ENCODE measurements at regions not wholly inside any gene's neighbourhood (a gene's known extent, or its start where the extent isn't known, plus 50 kb on each side); places are given as distances from the start of the nearest gene placed in this dataset.
"Not testable (repeated sequence)": the region's sequence is repeated elsewhere in the genome, so short reads cannot be mapped to it uniquely, and the experiment has no call there.

DNA sequence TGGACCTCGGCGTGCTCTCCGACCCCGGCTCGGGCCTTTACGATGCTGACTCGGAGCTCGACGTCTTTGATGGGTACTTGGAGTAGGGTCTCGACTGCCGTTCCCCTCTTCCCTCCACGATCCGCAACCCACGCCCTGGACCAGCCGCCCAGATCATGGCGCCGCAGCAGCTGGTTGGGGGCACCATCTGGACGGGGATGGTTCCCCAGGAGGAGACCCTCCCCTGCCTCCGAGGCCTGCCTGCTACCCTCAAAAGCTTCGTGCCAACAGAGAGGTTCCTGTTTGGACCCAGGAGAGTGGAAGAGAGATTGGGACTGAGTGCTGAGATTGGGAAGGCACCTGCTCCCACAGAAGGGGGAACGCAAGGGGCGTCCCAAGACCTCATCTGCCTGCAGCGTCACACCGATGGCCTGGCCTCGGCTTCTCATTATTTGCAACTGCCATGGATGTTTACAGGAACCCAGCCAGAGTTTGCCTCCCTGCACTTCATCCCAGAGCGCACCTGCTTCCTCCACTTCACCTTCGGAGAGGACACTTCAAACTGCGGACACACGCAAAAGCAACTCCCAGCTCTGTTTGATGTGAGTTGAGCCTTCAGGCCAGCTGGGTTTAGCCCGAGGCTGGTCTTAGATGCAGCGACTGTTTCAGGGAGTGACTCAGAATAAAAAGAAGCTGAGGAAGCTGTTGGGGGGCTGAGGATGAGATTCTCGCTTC, 58.9 kb downstream of the GOLGA6L7 start:
- peak; percentile 7 for DNase-seq (ENCODE audit: low spot score)

DNA sequence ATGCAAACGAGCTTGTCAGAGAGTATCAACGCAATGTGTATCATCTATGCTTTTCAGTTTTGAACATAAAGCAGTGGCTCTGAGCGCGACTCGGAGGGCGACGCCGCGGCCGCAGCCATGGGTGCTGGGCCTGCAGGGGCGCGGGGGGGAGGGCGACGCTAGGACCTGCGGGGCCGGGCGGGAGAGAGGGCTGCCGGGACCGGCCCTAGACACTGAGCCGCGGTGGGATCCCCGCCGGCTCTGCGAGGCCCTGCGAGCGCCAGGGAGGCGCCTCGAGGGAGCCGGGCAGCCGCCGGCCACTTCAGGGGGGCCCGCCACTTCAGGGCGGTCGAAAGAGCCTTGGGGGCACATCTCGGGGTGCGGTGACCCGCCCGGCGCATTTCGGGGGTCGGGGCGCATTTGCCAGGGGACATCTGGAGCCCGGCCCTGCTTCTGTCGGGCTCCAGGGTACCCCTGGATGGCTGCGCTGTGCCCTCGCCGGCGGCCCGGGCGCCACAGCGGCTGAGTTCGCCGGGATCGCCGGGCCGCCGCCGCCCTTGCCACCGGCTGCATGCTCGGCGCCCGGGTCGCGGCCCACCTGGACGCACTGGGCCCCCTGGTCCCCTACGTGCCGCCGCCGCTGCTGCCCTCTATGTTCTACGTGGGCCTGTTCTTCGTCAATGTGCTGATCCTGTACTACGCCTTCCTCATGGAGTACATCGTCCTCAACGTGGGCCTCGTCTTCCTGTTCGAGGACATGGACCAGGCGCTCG, 59.6 kb downstream of the GOLGA6L7 start:
- not testable (repeated sequence) for DNase-seq (ENCODE audit: low spot score)

DNA sequence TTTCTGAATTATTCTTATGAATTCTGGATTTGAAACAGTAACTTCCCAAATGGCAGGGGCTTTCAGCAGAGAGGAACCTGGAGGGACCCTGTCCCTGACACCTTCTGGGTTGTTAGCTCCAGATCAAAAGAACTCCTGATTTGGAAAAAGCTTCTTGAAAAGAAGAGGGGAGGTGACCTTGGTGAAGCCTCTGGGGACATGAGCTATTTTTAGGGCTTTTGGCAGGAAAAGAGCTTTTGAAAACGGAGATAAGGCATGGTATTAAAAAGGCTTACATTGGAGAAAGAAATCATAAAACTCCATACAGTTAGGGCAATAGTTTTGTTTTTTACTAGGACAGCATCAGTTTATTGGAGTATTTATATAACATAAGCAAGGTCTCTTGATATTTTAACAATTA, 60.3 kb downstream of the GOLGA6L7 start:
- DNase-seq (ENCODE audit: low spot score): not testable (repeated sequence)

DNA sequence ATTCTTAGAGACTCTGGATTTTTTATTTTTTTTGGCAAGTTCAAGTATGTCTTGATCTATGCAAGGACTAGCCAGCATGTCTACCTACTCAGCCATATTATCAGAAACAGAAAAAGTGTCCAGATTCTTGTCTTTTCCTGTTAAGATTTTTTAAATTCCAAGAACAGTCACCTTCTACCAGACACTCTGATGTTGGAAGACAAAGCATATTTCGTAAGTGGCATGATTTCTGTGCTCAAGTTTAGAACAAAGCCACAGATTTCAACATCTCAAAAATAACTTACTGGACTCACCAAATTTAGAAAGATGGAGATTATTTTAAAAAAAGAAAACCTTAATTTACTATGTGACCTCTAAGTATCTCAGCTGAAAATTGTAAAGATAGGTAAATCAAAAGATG, 61.9 kb downstream of the GOLGA6L7 start:
- no peak for DNase-seq (ENCODE audit: low spot score)

DNA sequence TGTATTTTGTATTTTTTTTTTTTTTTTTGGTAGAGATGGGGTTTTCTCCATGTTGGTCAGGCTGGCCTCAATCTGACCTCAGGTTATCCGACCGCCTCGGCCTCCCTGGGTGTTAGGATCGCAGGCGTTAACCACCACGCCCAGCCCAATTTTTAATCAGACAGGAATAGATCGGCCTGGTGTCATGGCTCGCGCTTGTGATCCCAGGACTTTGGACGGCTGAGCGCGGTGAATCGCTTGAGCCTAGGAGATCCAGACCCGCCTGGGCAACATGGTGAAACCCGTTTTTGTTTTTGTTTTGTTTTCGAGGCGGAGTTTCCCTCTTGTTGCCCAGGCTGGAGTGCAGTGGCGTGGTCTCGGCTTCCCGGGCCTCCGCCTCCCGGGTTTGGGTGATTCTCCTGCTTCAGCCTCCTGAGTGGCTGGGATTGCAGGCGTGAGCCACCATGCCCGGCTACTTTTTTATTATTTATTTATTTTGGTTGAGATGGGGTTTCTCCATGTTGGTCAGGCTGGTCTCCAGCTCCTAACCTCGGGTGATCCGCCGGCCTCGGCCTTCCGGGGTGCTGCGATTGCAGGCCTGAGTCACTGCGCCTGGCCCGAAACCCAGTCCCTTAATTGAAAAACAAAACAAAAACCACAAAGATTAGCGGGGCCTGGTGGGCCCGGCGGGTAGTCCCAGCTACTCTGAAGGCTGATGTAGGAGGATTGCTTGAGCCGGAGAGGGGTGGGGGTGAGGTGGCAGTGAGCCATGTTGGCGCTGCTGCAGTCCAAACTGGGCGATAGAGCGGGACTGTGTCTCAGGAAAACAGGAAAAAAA, 63.9 kb downstream of the GOLGA6L7 start:
- DNase-seq (ENCODE audit: low spot score): not testable (repeated sequence)

DNA sequence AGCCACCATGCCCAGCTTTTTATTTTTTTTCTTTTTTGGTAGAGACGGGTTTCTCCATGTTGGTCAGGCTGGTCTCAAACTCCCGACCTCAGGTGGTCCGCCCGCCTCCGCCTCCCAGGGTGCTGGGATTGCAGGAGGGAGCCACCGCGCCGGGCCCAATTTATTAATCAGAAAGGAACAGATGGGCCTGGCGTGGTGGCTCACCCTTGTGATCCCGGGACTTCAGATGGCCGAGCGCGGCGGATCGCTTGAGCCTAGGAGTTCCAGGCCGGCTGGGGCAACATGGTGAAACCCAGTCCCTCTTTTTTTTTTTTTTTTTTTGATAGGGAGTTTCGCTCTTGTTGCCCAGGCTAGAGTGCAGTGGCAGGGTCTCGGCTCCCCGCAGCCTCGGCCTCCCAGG, 64.6 kb downstream of the GOLGA6L7 start:
- no peak for DNase-seq (ENCODE audit: low spot score)

DNA sequence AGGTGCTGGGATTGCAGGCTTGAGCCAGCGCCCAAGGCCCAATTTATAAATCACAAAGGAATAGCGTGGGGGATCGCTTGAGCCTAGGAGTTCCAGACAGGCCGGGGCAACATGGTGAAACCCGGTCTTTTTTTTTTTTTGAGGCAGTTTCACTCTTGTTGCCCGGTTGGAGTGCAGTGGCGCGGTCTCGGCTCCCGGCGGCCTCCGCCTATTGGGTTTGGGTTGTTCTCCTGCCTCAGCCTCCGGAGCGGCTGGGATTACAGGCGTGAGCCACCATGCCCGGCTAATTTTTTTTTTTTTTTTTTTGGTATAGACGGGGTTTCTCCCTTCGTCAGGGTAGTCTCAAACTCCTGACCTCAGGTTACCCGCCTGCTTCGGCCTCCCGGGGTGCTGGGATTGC, 65.0 kb downstream of the GOLGA6L7 start:
- no peak for DNase-seq (ENCODE audit: low spot score)

DNA sequence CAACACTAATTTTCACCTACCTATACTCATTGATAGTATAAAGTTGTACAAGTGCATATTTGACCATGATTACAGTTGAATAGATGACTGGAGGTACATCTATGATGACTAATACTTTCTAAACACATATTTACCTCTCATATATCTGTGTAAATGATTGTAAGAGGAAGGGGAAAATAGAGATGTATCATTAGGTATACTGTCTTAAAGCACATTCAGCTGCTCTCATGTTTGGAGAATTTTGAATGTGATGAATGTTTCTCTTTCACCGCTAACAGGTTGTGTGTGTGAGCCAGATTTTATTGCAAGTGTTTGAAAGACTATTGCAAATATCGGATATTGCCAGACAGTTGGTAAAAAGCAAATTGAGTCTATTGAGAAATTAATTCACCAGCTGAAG, 66.2 kb upstream of the GOLGA8M start:
- not testable (repeated sequence) for DNase-seq (ENCODE audit: low spot score)

DNA sequence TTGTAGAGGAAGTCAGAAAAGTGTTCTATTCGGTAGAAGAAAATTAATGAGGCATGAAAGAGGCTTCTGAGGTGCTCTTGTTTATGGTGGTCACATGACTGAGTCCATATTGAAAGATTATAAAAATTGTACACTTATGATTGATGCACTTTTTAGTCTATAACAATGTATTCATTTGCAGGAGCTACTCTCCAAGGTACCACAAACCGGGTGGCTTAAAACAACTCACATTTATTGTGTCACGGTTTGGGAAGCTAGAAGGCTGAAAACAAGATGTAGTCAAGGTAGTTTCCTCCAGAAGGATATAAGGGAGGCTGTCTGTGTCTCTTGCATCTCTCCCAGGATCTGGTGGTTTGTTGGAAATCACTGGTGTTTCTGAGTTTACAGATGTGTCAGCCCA, 60.6 kb upstream of the GOLGA8M start:
- not testable (repeated sequence) for DNase-seq (ENCODE audit: low spot score)

All from CD4-positive, alpha-beta T cell treated with Interleukin-2 at 100 ng/mL for 4 hours (primary cell).